H1 (cell line): ENCODE measurements at regions not wholly inside any gene's neighbourhood (a gene's known extent, or its start where the extent isn't known, plus 50 kb on each side); places are given as distances from the start of the nearest gene placed in this dataset.

Source experiments
- CEBPB ChIP-seq: IDR thresholded peaks from 2 replicates; pipeline ENCODE4 v1.6.1; 2012; ENCODE audit warnings: low read depth, low read length
- CHD2 ChIP-seq: IDR thresholded peaks from 2 replicates; pipeline ENCODE4 v1.6.1; 2012; ENCODE audit warnings: low read length, improper control_type of control experiment
- EZH2 ChIP-seq: fragments of 200-600 bp; sonication (generic); IDR thresholded peaks from 2 replicates; pipeline ENCODE4 v1.7.1; 2012; ENCODE audit warnings: low read depth, mild to moderate bottlenecking, moderate library complexity, low read length, inconsistent platforms; ENCODE audit not compliant: severe bottlenecking
- HDAC2 ChIP-seq, 2 experiments: fragments of 300-600 bp in 1 of 2; sonication (generic) in 1 of 2; IDR thresholded peaks; 2 replicates each; pipeline ENCODE4 v1.6.1; 2011 to 2012; ENCODE audit warnings: low read depth in 2 of 2, low read length in 2 of 2, mild to moderate bottlenecking in 2 of 2, moderate library complexity in 2 of 2, borderline replicate concordance in 1 of 2, inconsistent platforms in 1 of 2
- KDM5A ChIP-seq: fragments of 200-600 bp; IDR thresholded peaks from 2 replicates; pipeline ENCODE4 v1.7.1; 2012; ENCODE audit warnings: mild to moderate bottlenecking, low read length, inconsistent platforms, mixed read lengths
- POLR2A ChIP-seq, 2 experiments: IDR thresholded peaks; 1 replicate in 1 of 2; 2 replicates in 1 of 2; pipeline ENCODE4 v1.6.1; 2011; ENCODE audit warnings: low read depth in 2 of 2, low read length in 2 of 2, mild to moderate bottlenecking in 2 of 2; ENCODE audit errors: control extremely low read depth in 1 of 2
- POLR2AphosphoS5 ChIP-seq: IDR thresholded peaks from 2 replicates; pipeline ENCODE4 v1.6.1; 2011; ENCODE audit warnings: low read depth, low read length
- RFX5 ChIP-seq: IDR thresholded peaks from 2 replicates; pipeline ENCODE4 v1.6.1; 2011; ENCODE audit warnings: low read depth, low read length, improper control_type of control experiment, borderline replicate concordance
- RXRA ChIP-seq: IDR thresholded peaks from 2 replicates; pipeline ENCODE4 v1.6.1; 2011; ENCODE audit warnings: low read depth, mild to moderate bottlenecking, low read length, moderate library complexity; ENCODE audit not compliant: insufficient read depth
- TBP ChIP-seq: IDR thresholded peaks from 2 replicates; pipeline ENCODE4 v1.6.1; 2011; ENCODE audit warnings: low read depth, low read length, improper control_type of control experiment
- TEAD4 ChIP-seq: IDR thresholded peaks from 2 replicates; pipeline ENCODE4 v1.6.1; 2012; ENCODE audit warnings: low read depth, low read length, inconsistent platforms, mixed read lengths
- TF ChIP-seq, protein P1 (sequence below), 3 experiments: IDR thresholded peaks; 1 replicate in 2 of 3; 2 replicates in 1 of 3; pipeline versions ENCODE4 v1.5.1 to v1.6.1; 2011; ENCODE audit warnings: low read length in 3 of 3, mild to moderate bottlenecking in 3 of 3, inconsistent platforms in 2 of 3, low read depth in 1 of 3, moderate library complexity in 1 of 3; ENCODE audit not compliant: insufficient read depth in 1 of 3; ENCODE audit errors: control extremely low read depth in 1 of 3

DNA sequence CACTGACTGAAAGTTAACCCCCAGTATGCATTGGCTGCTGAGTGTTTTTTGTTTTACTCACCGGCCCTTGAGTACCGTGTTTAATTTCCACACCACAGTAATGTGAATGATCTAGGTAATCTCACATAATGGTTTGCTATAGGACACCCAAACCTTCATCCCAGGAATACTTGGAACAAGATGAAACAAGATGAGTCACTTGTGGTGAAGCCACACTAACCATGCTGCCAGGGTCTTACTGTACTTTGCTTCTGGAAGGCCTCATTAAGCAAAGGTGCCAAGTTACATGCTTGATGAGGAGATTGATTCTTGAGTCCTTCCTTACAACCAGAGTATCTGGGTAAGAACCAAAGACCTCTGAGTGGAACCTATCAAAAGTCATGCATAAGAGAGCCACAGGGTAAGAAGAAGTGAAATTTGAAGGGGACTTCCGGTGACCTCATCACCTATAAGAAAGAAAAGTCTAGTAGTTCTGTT, 163.3 kb downstream of the NRIP1 start:
- TF ChIP-seq, protein P1, sequence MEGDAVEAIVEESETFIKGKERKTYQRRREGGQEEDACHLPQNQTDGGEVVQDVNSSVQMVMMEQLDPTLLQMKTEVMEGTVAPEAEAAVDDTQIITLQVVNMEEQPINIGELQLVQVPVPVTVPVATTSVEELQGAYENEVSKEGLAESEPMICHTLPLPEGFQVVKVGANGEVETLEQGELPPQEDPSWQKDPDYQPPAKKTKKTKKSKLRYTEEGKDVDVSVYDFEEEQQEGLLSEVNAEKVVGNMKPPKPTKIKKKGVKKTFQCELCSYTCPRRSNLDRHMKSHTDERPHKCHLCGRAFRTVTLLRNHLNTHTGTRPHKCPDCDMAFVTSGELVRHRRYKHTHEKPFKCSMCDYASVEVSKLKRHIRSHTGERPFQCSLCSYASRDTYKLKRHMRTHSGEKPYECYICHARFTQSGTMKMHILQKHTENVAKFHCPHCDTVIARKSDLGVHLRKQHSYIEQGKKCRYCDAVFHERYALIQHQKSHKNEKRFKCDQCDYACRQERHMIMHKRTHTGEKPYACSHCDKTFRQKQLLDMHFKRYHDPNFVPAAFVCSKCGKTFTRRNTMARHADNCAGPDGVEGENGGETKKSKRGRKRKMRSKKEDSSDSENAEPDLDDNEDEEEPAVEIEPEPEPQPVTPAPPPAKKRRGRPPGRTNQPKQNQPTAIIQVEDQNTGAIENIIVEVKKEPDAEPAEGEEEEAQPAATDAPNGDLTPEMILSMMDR (IDR thresholded peaks at IDR 0.05; ENCODE audit: control extremely low read depth in 1 of 3, insufficient read depth in 1 of 3, low read depth in 1 of 3, low read length in 3 of 3): no peak
- TF ChIP-seq POLR2A (IDR thresholded peaks at IDR 0.05; ENCODE audit: control extremely low read depth in 1 of 2, low read depth in 2 of 2, low read length in 2 of 2) (no peak), KDM5A (no peak), CEBPB (no peak), POLR2AphosphoS5 (no peak), TBP (no peak), CHD2 (no peak), HDAC2 (IDR thresholded peaks at IDR 0.05; ENCODE audit: borderline replicate concordance in 1 of 2, low read depth in 2 of 2, low read length in 2 of 2) (no peak), RFX5 (no peak), EZH2 (no peak), TEAD4 (no peak), RXRA (no peak)
